ENCODE measurements at regions not wholly inside any gene's neighbourhood (a gene's known extent, or its start where the extent isn't known, plus 50 kb on each side); places are given as distances from the start of the nearest gene placed in this dataset.

- no peaks in the 10 kb centered on the region for H3K4me1 ChIP-seq
- no peaks in the 10 kb centered on the region for H3K27me3 ChIP-seq
- DNase-seq, result no peak
- no peak for TF ChIP-seq CTCF (IDR thresholded peaks at IDR 0.05)
- H3K9ac ChIP-seq (ENCODE audit: low read depth in 2 of 2, low read length in 2 of 2), result no peak overlapping the region
- no peak overlapping the region for H3K4me3 ChIP-seq
- no peak overlapping the region for H3K27ac ChIP-seq
- intact Hi-C loops (cut with DNase I), result loop anchor here (5.0 to 10.0 kb wide), 2 partner anchors 35 to 522 kb away; no protein-coding TSS in a partner anchor
- H3K9me3 ChIP-seq, result no peaks in the 10 kb centered on the region
- H3K36me3 ChIP-seq, result no peaks in the 10 kb centered on the region
These were observed 629.9 kb downstream of the CCDC171 start for GRCh38 chr9:16182784-16183183.

GRCh38 chr9:16184964-16185646, 632.3 kb downstream of the CCDC171 start:
- intact Hi-C loops (cut with DNase I), result loop anchor here (5.0 to 10.0 kb wide), 2 partner anchors 38 to 520 kb away; no protein-coding TSS in a partner anchor
- Histone ChIP-seq H3K4me1 (no peaks in the 10 kb centered on the region), H3K36me3 (no peaks in the 10 kb centered on the region), H3K27me3 (no peaks in the 10 kb centered on the region), H3K4me3 (no peak overlapping the region), H3K27ac (no peak overlapping the region), H3K9me3 (no peaks in the 10 kb centered on the region), H3K9ac (ENCODE audit: low read depth in 2 of 2, low read length in 2 of 2) (no peak overlapping the region)
- no peak for TF ChIP-seq CTCF (IDR thresholded peaks at IDR 0.05)
- DNase-seq, result no peak

- intact Hi-C loops (cut with DNase I), result loop anchor here (10.0 kb wide), 1 partner anchor 414 kb away; no protein-coding TSS in a partner anchor
- H3K9ac ChIP-seq (ENCODE audit: low read depth in 2 of 2, low read length in 2 of 2), result no peak overlapping the region
- no peaks in the 10 kb centered on the region for H3K27me3 ChIP-seq
- TF ChIP-seq CTCF (IDR thresholded peaks at IDR 0.05), result no peak
- no peak overlapping the region for H3K4me3 ChIP-seq
- H3K36me3 ChIP-seq, result no peaks in the 10 kb centered on the region
- no peaks in the 10 kb centered on the region for H3K9me3 ChIP-seq
- no peaks in the 10 kb centered on the region for H3K4me1 ChIP-seq
- no peak for DNase-seq
- H3K27ac ChIP-seq, result no peak overlapping the region
These were observed 638.3 kb downstream of the CCDC171 start for GRCh38 chr9:16191191-16191590.

- Histone ChIP-seq H3K27me3 (no peaks in the 10 kb centered on the region), H3K9me3 (no peaks in the 10 kb centered on the region), H3K36me3 (no peaks in the 10 kb centered on the region), H3K9ac (ENCODE audit: low read depth in 2 of 2, low read length in 2 of 2) (no peak overlapping the region), H3K27ac (no peak overlapping the region), H3K4me1 (no peaks in the 10 kb centered on the region), H3K4me3 (no peak overlapping the region)
- peak; percentile 77 for TF ChIP-seq CTCF (IDR thresholded peaks at IDR 0.05)
- intact Hi-C loops (cut with DNase I), result loop anchor here (10.0 kb wide), 1 partner anchor 413 kb away; no protein-coding TSS in a partner anchor
- DNase-seq, result peak; percentile 78
These were observed 639.0 kb downstream of the CCDC171 start for GRCh38 chr9:16191691-16192402.

GRCh38 chr9:16192403-16193017, 639.7 kb downstream of the CCDC171 start:
- H3K27ac ChIP-seq, result no peak overlapping the region

More at GRCh38 chr9:16192403-16193017, 639.7 kb downstream of the CCDC171 start:
- Histone ChIP-seq H3K27me3 (no peaks in the 10 kb centered on the region), H3K36me3 (no peaks in the 10 kb centered on the region), H3K4me1 (no peaks in the 10 kb centered on the region), H3K9ac (ENCODE audit: low read depth in 2 of 2, low read length in 2 of 2) (no peak overlapping the region), H3K4me3 (no peak overlapping the region), H3K9me3 (no peaks in the 10 kb centered on the region)
- TF ChIP-seq CTCF (IDR thresholded peaks at IDR 0.05), result no peak
- DNase-seq, result no peak
- intact Hi-C loops (cut with DNase I), result loop anchor here (10.0 kb wide), 1 partner anchor 412 kb away; no protein-coding TSS in a partner anchor
